ENCODE measurements at regions not wholly inside any gene's neighbourhood (a gene's known extent, or its start where the extent isn't known, plus 50 kb on each side); places are given as distances from the start of the nearest gene placed in this dataset.

DNA sequence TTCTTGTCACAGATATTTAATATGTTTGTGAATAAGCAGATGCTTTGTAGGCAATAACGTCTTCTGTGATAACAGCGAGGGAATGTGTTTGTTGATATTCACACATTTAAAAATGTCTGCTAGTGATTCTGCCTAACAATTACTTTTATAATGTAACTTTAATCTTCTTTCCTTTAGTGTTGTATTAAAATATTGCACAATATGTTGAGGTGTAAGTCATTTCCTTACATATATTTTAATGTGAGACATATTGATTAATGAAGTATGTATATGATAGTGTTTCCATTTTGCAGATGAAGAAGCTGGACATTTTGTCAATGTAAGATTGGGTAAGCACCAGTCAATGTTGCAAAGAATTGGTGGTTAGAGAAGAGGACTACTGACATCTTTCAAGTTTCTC, 324.4 kb downstream of the SLITRK1 start:
- TF ChIP-seq, protein P1, sequence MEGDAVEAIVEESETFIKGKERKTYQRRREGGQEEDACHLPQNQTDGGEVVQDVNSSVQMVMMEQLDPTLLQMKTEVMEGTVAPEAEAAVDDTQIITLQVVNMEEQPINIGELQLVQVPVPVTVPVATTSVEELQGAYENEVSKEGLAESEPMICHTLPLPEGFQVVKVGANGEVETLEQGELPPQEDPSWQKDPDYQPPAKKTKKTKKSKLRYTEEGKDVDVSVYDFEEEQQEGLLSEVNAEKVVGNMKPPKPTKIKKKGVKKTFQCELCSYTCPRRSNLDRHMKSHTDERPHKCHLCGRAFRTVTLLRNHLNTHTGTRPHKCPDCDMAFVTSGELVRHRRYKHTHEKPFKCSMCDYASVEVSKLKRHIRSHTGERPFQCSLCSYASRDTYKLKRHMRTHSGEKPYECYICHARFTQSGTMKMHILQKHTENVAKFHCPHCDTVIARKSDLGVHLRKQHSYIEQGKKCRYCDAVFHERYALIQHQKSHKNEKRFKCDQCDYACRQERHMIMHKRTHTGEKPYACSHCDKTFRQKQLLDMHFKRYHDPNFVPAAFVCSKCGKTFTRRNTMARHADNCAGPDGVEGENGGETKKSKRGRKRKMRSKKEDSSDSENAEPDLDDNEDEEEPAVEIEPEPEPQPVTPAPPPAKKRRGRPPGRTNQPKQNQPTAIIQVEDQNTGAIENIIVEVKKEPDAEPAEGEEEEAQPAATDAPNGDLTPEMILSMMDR (IDR thresholded peaks at IDR 0.05; ENCODE audit: poor library complexity), result no peak
- TF ChIP-seq EZH2 (IDR thresholded peaks at IDR 0.05; ENCODE audit: borderline replicate concordance) (no peak), EZH2phosphoT487 (IDR thresholded peaks at IDR 0.05; ENCODE audit: low read depth, severe bottlenecking, unreplicated experiment) (no peak)

Measured in hepatocyte (in vitro differentiated cells).